ENCODE measurements at regions not wholly inside any gene's neighbourhood (a gene's known extent, or its start where the extent isn't known, plus 50 kb on each side); places are given as distances from the start of the nearest gene placed in this dataset.

GRCh38 chr7:16034866-16035265, 348.4 kb upstream of the MEOX2 start:
- Histone ChIP-seq H3K27ac (no peak overlapping the region), H3K4me3 (no peak overlapping the region), H3K4me1 (peaks cover 0 to 13% of the 10 kb centered on the region in 2 donors), H3K36me3 (no peaks in the 10 kb centered on the region), H3K27me3 (no peaks in the 10 kb centered on the region), H3K9me3 (no peaks in the 10 kb centered on the region)
- ATAC-seq (no peak), DNase-seq (no peak)
- intact Hi-C loops (cut with DNase I; ENCODE audit: low total_unique reads) (no loop called here), in situ Hi-C loops (cut with MboI; ENCODE audit: low sequenced_read_pairs in 4 of 4) (no loop called here)
- TF ChIP-seq POLR2A (IDR thresholded peaks at IDR 0.05) (no peak), CTCF (IDR thresholded peaks at IDR 0.05 in 4 of 5, conservative IDR thresholded peaks at IDR 0.05 in 1 of 5) (no peak)

- Histone ChIP-seq H3K36me3 (no peaks in the 10 kb centered on the region), H3K4me1 (peaks cover 0 to 13% of the 10 kb centered on the region in 2 donors), H3K27ac (no peak overlapping the region), H3K9me3 (no peaks in the 10 kb centered on the region), H3K4me3 (no peak overlapping the region), H3K27me3 (no peaks in the 10 kb centered on the region)
- DNase-seq = no peak
- no peak for ATAC-seq
- in situ Hi-C loops (cut with MboI; ENCODE audit: low sequenced_read_pairs in 4 of 4) = no loop called here
- TF ChIP-seq CTCF (IDR thresholded peaks at IDR 0.05 in 4 of 5, conservative IDR thresholded peaks at IDR 0.05 in 1 of 5) = no peak
- no peak for TF ChIP-seq POLR2A (IDR thresholded peaks at IDR 0.05)
- intact Hi-C loops (cut with DNase I; ENCODE audit: low total_unique reads) = no loop called here
These were observed 347.9 kb upstream of the MEOX2 start for GRCh38 chr7:16034353-16034752.

DNA sequence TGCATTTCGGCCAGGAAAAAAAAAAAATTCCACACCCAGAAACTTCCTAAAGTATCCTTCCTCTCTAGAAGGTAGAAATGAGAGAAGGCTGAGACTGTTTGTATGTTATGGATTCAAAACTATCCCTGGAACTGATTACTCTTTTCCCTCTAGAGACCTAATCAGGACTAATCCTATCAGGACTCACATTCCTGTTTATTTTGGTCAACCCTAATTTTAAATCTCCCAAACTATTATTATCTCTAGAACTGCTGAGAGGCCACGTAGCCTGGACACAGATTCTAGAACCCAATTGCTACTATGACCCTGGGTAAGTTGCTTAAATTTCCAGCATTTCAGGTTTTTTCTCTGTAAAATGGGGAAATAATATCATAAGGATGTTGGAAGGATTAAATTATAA, 346.8 kb upstream of the MEOX2 start:
- intact Hi-C loops (cut with DNase I; ENCODE audit: low total_unique reads) = no loop called here
- no peak for TF ChIP-seq CTCF (IDR thresholded peaks at IDR 0.05 in 4 of 5, conservative IDR thresholded peaks at IDR 0.05 in 1 of 5)
- no peak for TF ChIP-seq POLR2A (IDR thresholded peaks at IDR 0.05)
- Histone ChIP-seq H3K27me3 (no peaks in the 10 kb centered on the region), H3K4me3 (no peak overlapping the region), H3K36me3 (no peaks in the 10 kb centered on the region), H3K4me1 (peaks cover under 1 to 13% of the 10 kb centered on the region in 2 donors), H3K27ac (no peak overlapping the region), H3K9me3 (no peaks in the 10 kb centered on the region)
- DNase-seq (no peak), ATAC-seq (no peak)
- in situ Hi-C loops (cut with MboI; ENCODE audit: low sequenced_read_pairs in 4 of 4) = no loop called here

DNA sequence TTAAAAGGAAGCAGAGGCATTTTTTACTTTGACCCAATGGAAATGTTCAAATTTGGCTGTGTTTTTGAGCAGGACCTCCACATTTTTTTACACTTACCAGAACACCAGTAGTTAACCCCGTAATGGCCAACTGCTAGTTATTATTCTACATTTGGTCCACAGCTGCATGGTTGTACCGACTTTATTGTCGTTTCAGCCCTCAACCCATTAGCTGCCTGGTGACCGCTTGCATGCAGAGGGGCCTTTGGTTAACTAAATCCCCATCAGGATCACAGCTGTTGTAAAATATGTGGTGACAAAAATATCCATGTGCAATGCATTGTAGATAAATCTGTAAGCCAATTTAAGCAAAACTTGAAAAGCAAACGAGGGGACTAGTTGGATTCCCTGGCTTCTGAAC, 342.2 kb upstream of the MEOX2 start:
- no peak overlapping the region for H3K4me3 ChIP-seq
- no peak for DNase-seq
- TF ChIP-seq CTCF (IDR thresholded peaks at IDR 0.05 in 4 of 5, conservative IDR thresholded peaks at IDR 0.05 in 1 of 5) = no peak
- TF ChIP-seq POLR2A (IDR thresholded peaks at IDR 0.05) = no peak
- intact Hi-C loops (cut with DNase I; ENCODE audit: low total_unique reads) (no loop called here), in situ Hi-C loops (cut with MboI; ENCODE audit: low sequenced_read_pairs in 4 of 4) (no loop called here)
- no peaks in the 10 kb centered on the region for H3K9me3 ChIP-seq
- ATAC-seq = no peak
- no peaks in the 10 kb centered on the region for H3K27me3 ChIP-seq
- no peak overlapping the region for H3K27ac ChIP-seq
- H3K36me3 ChIP-seq = no peaks in the 10 kb centered on the region
- peaks cover 27 to 35% of the 10 kb centered on the region in 2 donors for H3K4me1 ChIP-seq

- no peak for TF ChIP-seq POLR2A (IDR thresholded peaks at IDR 0.05)
- H3K36me3 ChIP-seq = no peaks in the 10 kb centered on the region
- ATAC-seq = peak in 1 of 2 donors; percentile 49
- H3K9me3 ChIP-seq = no peaks in the 10 kb centered on the region
- in situ Hi-C loops (cut with MboI; ENCODE audit: low sequenced_read_pairs in 4 of 4) = no loop called here
- intact Hi-C loops (cut with DNase I; ENCODE audit: low total_unique reads) = no loop called here
- DNase-seq = no peak
- H3K27ac ChIP-seq = peak overlapping the region in 3 of 4 donors; percentile 29 to 53 (median 52)
- H3K4me3 ChIP-seq = no peak overlapping the region
- H3K27me3 ChIP-seq = no peaks in the 10 kb centered on the region
- H3K4me1 ChIP-seq = peaks cover 27 to 30% of the 10 kb centered on the region in 2 donors
These were observed 341.6 kb upstream of the MEOX2 start for GRCh38 chr7:16028103-16028502.
